ENCODE measurements at regions not wholly inside any gene's neighbourhood (a gene's known extent, or its start where the extent isn't known, plus 50 kb on each side); places are given as distances from the start of the nearest gene placed in this dataset.
"Not testable (repeated sequence)": the region's sequence is repeated elsewhere in the genome, so short reads cannot be mapped to it uniquely, and the experiment has no call there.

DNA sequence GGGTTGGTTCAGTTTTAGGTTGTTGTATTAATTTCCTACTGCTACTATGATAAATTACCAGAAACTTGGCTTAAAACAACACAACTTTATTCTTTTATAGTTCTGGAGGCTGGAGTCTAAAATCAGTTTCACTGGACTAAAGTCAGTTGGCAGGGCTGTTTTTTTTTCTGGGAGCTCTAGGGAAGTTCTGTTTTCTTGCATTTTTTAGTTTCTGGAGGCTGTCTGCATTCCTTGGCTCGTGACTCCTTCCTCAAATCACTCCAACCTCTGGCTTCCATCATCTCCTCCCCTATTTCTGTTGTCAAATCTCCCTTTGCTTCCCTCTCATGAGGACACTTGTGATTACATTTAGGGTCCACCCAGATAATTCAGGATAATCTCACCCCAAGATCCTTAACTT, 51.3 kb upstream of the SUB1 start:
- H3K4me3 Mint-ChIP-seq = peak overlapping the region; percentile 77
- peak overlapping the region; percentile 63 for H3K27ac Mint-ChIP-seq
- POLR2A ChIA-PET = interaction anchor here (1.0 to 9.6 kb wide), 3 partner anchors 8 to 56 kb away, joined by 5 to 210 read pairs (median 8); partner anchors contain the start of gene SUB1
- H3K4me1 Mint-ChIP-seq = peaks cover 89% of the 10 kb centered on the region
- H3K36me3 Mint-ChIP-seq (ENCODE audit: low read depth) = peaks cover 35% of the 10 kb centered on the region
- DNase-seq = no peak
- no peaks in the 10 kb centered on the region for H3K9me3 Mint-ChIP-seq
- CTCF ChIA-PET = interaction anchor here (0.7 to 3.6 kb wide), 3 partner anchors 44 to 56 kb away, joined by 4 to 22 read pairs (median 6); no protein-coding TSS in a partner anchor
- no peaks in the 10 kb centered on the region for H3K27me3 Mint-ChIP-seq

- peak; percentile 73 for DNase-seq
- ChIA-PET POLR2A (interaction anchor here (0.8 to 9.6 kb wide), 17 partner anchors 9 to 358 kb away, joined by 3 to 210 read pairs (median 5); partner anchors contain the start of genes GOLPH3, SUB1 and ZFR), CTCF (interaction anchor here (1.1 to 2.4 kb wide), 7 partner anchors 10 to 58 kb away, joined by 3 to 24 read pairs (median 5); no protein-coding TSS in a partner anchor)
- H3K27ac Mint-ChIP-seq = peak overlapping the region; percentile 86
- H3K9me3 Mint-ChIP-seq = no peaks in the 10 kb centered on the region
- peaks cover 23% of the 10 kb centered on the region for H3K36me3 Mint-ChIP-seq (ENCODE audit: low read depth)
- peak overlapping the region; percentile 77 for H3K4me3 Mint-ChIP-seq
- no peaks in the 10 kb centered on the region for H3K27me3 Mint-ChIP-seq
- H3K4me1 Mint-ChIP-seq = peaks cover 69% of the 10 kb centered on the region
Observed at GRCh38 chr5:32531885-32532520, 53.4 kb upstream of the SUB1 start.

GRCh38 chr5:32527321-32527720, 58.0 kb upstream of the SUB1 start:
- DNase-seq; H3K36me3 Mint-ChIP-seq (ENCODE audit: low read depth); H3K4me3 Mint-ChIP-seq; H3K27me3 Mint-ChIP-seq; H3K9me3 Mint-ChIP-seq; H3K27ac Mint-ChIP-seq: not testable (repeated sequence)
- ChIA-PET POLR2A (interaction anchor here (1.0 kb wide), 1 partner anchor 10 kb away, joined by 3 read pairs; no protein-coding TSS in a partner anchor), CTCF (interaction anchor here (1.2 kb wide), 1 partner anchor 63 kb away, joined by 5 read pairs; no protein-coding TSS in a partner anchor)
- peaks cover 41% of the 10 kb centered on the region for H3K4me1 Mint-ChIP-seq

DNA sequence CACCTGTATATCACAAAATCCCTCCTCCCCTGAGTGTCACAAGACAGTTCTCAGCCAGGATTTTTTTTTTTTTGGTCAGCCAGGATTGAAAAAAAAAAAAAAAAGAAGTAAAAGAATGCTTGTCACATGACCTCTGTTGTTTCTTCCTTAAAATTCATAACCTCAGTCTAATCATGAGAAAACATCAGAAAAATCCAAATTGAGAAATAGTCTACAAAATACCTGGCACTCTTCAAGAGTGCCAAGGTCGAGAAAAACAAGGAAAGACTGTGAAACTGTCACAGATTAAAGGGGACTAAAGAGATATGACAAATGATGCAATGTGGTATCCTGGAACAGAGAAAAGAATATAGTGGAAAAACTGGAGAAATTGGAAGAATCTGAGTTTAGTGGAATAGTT, 58.5 kb upstream of the SUB1 start:
- peaks cover 39% of the 10 kb centered on the region for H3K4me1 Mint-ChIP-seq
- ChIA-PET CTCF (interaction anchor here (1.2 kb wide), 1 partner anchor 63 kb away, joined by 5 read pairs; no protein-coding TSS in a partner anchor), POLR2A (interaction anchor here (1.0 kb wide), 1 partner anchor 11 kb away, joined by 3 read pairs; no protein-coding TSS in a partner anchor)
- no peaks in the 10 kb centered on the region for H3K9me3 Mint-ChIP-seq
- H3K4me3 Mint-ChIP-seq = no peak overlapping the region
- no peak for DNase-seq
- H3K27me3 Mint-ChIP-seq = no peaks in the 10 kb centered on the region
- H3K27ac Mint-ChIP-seq = no peak overlapping the region
- no peaks in the 10 kb centered on the region for H3K36me3 Mint-ChIP-seq (ENCODE audit: low read depth)

DNA sequence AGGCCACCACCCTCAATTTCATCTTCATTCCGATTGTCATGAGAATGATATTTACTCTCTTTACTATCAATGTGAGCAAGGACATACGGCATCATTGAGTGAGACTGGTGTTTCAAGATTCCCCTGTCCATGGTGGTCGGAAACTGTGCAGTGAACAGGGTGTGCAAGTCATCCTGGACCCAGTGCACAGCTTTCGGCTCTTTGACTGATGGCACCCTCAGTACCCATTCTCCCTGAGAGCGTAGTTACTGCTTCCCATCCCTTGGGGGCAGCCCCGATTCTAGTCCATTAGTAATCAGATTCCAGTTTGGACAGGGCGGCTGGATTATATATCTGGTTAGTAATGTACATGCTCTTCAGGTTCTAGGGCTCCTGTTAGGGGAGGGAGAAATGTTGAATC, 61.7 kb upstream of the SUB1 start:
- Mint-ChIP-seq H3K27me3 (peaks cover 9% of the 10 kb centered on the region), H3K36me3 (ENCODE audit: low read depth) (no peaks in the 10 kb centered on the region), H3K4me3 (no peak overlapping the region), H3K27ac (no peak overlapping the region), H3K9me3 (no peaks in the 10 kb centered on the region), H3K4me1 (peaks cover 19% of the 10 kb centered on the region)
- POLR2A ChIA-PET = interaction anchor here (2.2 to 2.6 kb wide), 2 partner anchors 8 to 61 kb away, joined by 8 to 17 read pairs; partner anchors contain the start of gene SUB1
- no peak for DNase-seq
- CTCF ChIA-PET = interaction anchor here (0.6 to 2.8 kb wide), 5 partner anchors 13 to 67 kb away, joined by 3 to 11 read pairs (median 3); no protein-coding TSS in a partner anchor

DNA sequence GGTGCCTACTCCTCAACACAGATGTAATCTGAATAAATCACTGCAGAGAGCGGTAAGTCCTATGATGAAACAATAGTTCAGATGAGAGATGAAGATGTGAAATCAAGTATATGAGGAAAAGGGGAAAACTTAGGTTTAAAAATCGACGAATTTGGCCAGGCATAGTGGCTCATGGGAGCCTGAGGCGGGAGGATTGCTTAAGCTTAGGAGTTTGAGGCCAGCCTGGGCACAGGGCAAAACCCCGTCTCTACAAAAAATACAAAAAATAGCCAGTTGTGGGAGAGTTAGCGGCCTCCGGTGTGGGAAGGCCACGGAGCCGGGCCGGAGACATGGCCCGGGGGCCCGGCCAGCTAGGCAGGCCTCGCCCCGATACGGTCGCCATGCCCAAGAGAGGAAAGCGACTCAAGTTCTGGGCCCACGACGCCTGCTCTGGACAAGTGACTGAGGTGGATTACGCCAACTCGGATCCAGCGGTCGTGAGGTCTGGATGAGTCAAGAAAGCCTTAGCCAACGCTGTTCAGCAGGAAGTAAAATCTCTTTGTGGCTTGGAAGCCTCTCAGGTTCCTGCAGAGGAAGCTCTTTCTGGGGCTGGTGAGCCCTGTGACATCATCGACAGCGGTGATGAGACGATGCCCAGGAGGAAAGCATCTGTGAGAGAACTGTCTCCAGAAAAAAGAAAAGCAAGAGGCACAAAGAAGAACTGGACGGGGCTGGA, 62.8 kb upstream of the SUB1 start:
- H3K4me1 Mint-ChIP-seq = peaks cover 19% of the 10 kb centered on the region
- peak; percentile 71 for DNase-seq
- H3K9me3 Mint-ChIP-seq = no peaks in the 10 kb centered on the region
- ChIA-PET POLR2A (interaction anchor here (0.9 to 2.2 kb wide), 3 partner anchors 9 to 63 kb away, joined by 3 to 8 read pairs (median 4); partner anchors contain the start of gene SUB1), CTCF (interaction anchor here (1.1 to 1.7 kb wide), 3 partner anchors 9 to 68 kb away, joined by 3 to 8 read pairs (median 4); no protein-coding TSS in a partner anchor)
- H3K36me3 Mint-ChIP-seq (ENCODE audit: low read depth) = no peaks in the 10 kb centered on the region
- H3K27me3 Mint-ChIP-seq = peaks cover 9% of the 10 kb centered on the region
- peak overlapping the region; percentile 12 for H3K27ac Mint-ChIP-seq
- no peak overlapping the region for H3K4me3 Mint-ChIP-seq

DNA sequence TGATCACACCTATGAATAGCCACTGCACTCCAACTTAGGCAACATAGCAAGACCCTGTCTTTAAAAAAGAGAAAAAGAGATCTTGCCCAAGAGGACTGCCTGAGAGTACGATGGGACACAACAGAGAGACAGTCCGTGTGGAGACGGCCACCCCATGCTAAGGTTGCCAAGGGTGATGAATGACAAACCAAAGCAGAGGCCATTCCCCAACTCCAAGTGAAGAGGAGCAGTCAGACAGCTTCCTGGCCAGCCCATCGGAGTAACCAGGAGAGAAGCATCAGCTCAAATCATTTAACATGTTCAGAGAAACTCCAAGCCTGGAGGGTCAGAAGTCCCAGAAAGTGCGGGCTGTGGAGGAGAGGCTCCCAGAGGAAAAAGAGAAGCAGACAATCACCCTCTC, 63.9 kb upstream of the SUB1 start:
- CTCF ChIA-PET = no interaction called here

GRCh38 chr5:32520972-32521371, 64.4 kb upstream of the SUB1 start:
- Mint-ChIP-seq H3K36me3 (ENCODE audit: low read depth) (no peaks in the 10 kb centered on the region), H3K27ac (no peak overlapping the region), H3K27me3 (peaks cover 9% of the 10 kb centered on the region), H3K4me1 (peaks cover 19% of the 10 kb centered on the region), H3K9me3 (no peaks in the 10 kb centered on the region), H3K4me3 (no peak overlapping the region)
- DNase-seq = no peak
- ChIA-PET CTCF (no interaction called here), POLR2A (interaction anchor here (1.1 kb wide), 1 partner anchor 64 kb away, joined by 3 read pairs; no protein-coding TSS in a partner anchor)

More for the DNA sequence above, 63.9 kb upstream of the SUB1 start:
- H3K9me3 Mint-ChIP-seq = no peaks in the 10 kb centered on the region
- no peaks in the 10 kb centered on the region for H3K36me3 Mint-ChIP-seq (ENCODE audit: low read depth)
- no peak for DNase-seq
- peaks cover 19% of the 10 kb centered on the region for H3K4me1 Mint-ChIP-seq
- H3K27ac Mint-ChIP-seq = no peak overlapping the region
- peaks cover 9% of the 10 kb centered on the region for H3K27me3 Mint-ChIP-seq
- no peak overlapping the region for H3K4me3 Mint-ChIP-seq
- POLR2A ChIA-PET = interaction anchor here (1.1 to 2.2 kb wide), 2 partner anchors 10 to 63 kb away, joined by 3 to 8 read pairs; no protein-coding TSS in a partner anchor

- DNase-seq = no peak
- Mint-ChIP-seq H3K9me3 (no peaks in the 10 kb centered on the region), H3K4me3 (no peak overlapping the region), H3K27me3 (peaks cover 9% of the 10 kb centered on the region), H3K27ac (no peak overlapping the region), H3K36me3 (ENCODE audit: low read depth) (no peaks in the 10 kb centered on the region), H3K4me1 (peaks cover 19% of the 10 kb centered on the region)
- ChIA-PET CTCF (no interaction called here), POLR2A (no interaction called here)
Observed at GRCh38 chr5:32520356-32520755, 65.0 kb upstream of the SUB1 start.

DNA sequence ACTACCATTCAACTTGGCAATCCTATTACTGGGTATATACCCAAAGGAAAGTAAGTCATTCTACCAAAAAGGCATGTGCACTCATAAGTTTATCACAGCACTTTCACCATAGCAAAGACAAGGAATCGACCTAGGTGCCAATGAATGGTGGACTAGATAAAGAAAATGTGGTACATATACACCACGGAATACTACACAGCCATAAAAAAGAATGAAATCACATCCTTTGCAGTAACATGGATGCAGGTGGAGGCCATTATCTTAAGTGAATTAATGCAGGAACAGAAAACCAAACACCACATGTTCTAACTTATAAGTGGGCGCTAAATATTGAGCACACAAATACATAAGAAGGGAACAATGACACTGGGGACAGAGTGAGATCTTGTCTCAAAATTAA, 65.8 kb upstream of the SUB1 start:
- Mint-ChIP-seq H3K27ac (no peak overlapping the region), H3K9me3 (no peaks in the 10 kb centered on the region), H3K36me3 (ENCODE audit: low read depth) (no peaks in the 10 kb centered on the region), H3K4me1 (peaks cover 19% of the 10 kb centered on the region), H3K4me3 (no peak overlapping the region), H3K27me3 (peaks cover 9% of the 10 kb centered on the region)
- POLR2A ChIA-PET = no interaction called here
- CTCF ChIA-PET = no interaction called here
- DNase-seq = no peak

DNA sequence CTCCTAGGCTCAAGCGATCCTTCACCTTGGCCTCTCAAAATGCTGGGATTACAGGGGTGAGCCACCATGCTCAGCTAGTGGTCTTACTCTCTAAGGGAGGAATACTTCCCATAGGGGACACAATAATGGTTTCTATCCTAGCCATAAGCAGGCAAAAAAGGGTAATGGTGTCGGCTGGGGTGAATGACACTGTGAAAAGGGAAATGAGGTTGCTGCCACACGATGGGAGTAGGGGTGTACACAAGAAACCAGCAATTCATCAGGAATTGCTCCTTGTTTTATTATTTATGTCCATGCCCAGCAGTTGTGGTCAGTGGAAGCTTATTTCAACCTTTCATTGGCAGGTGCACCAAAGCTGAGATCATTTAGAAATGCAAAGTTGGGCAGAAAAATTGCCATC, 70.3 kb upstream of the ZFR start:
- POLR2A ChIA-PET = interaction anchor here (1.0 kb wide), 1 partner anchor 22 kb away, joined by 3 read pairs; no protein-coding TSS in a partner anchor

DNA sequence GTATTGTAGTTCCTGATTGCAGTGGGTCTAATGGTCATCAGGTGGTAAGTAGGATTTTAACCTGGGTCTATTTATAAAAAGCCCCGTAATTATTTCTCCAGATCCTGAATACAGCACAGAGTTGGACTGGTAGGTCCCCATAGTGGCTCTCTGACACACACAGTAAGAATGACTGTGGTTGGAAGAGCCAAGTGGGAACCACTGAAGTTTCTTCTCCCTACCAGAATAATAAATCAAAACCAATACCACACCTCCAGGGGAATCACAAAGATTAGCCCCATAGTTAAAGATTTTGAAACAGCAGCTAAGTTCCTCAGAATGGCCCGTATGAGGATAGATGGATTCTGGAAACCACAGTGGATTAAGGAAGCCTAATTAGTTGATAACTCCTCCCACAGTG, 68.4 kb upstream of the ZFR start:
- no peak overlapping the region for H3K27ac Mint-ChIP-seq
- no peak overlapping the region for H3K4me3 Mint-ChIP-seq
- no peaks in the 10 kb centered on the region for H3K9me3 Mint-ChIP-seq
- CTCF ChIA-PET = interaction anchor here (0.6 to 1.7 kb wide), 2 partner anchors 77 to 215 kb away, joined by 3 to 5 read pairs; no protein-coding TSS in a partner anchor
- POLR2A ChIA-PET = interaction anchor here (0.8 kb wide), 1 partner anchor 24 kb away, joined by 4 read pairs; no protein-coding TSS in a partner anchor
- H3K36me3 Mint-ChIP-seq (ENCODE audit: low read depth) = no peaks in the 10 kb centered on the region
- H3K4me1 Mint-ChIP-seq = no peaks in the 10 kb centered on the region
- DNase-seq = no peak
- no peaks in the 10 kb centered on the region for H3K27me3 Mint-ChIP-seq

More for the DNA sequence above, 70.3 kb upstream of the ZFR start:
- H3K4me3 Mint-ChIP-seq = no peak overlapping the region
- no peaks in the 10 kb centered on the region for H3K4me1 Mint-ChIP-seq
- H3K36me3 Mint-ChIP-seq (ENCODE audit: low read depth) = no peaks in the 10 kb centered on the region
- H3K27ac Mint-ChIP-seq = no peak overlapping the region
- DNase-seq = no peak
- H3K9me3 Mint-ChIP-seq = no peaks in the 10 kb centered on the region
- CTCF ChIA-PET = no interaction called here
- H3K27me3 Mint-ChIP-seq = peaks cover 9% of the 10 kb centered on the region
